Neural cell (in vitro differentiated cells): ENCODE measurements at regions not wholly inside any gene's neighbourhood (a gene's known extent, or its start where the extent isn't known, plus 50 kb on each side); places are given as distances from the start of the nearest gene placed in this dataset.

ENCODE experiments used
- CTCF ChIP-seq: fragments of 450-650 bp; IDR thresholded peaks from 2 replicates; pipeline ENCODE4 v1.5.1; 2014; ENCODE audit warnings: antibody characterized with exemption, mild to moderate bottlenecking, moderate library complexity; ENCODE audit not compliant: poor library complexity, severe bottlenecking
- POLR2AphosphoS5 ChIP-seq: IDR thresholded peaks from 2 replicates; pipeline ENCODE4 v1.6.1; 2012
- REST ChIP-seq: IDR thresholded peaks from 2 replicates; pipeline ENCODE4 v1.6.1; 2012; ENCODE audit warnings: borderline replicate concordance

DNA sequence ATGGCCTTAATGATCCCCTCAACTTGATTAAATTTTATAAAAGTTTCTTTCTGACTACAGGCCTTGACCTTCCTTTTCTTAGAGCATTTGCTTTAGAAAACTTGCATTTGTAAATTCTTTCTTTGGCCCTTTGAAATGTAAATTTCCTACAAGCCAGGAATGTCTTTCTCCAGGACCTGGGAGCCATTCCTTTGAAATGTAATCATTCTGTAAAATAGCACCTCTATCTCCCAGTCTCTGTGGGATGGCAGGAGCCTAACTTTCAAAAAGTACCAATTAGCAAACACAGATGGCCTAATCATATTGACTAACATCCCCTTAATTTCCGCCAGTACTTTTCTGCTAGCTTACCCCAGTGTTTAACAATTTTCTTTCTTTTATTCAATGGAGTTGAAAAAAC is 1394.2 kb upstream of the ATXN8OS start:
- no peak for TF ChIP-seq CTCF
- TF ChIP-seq POLR2AphosphoS5, result no peak
- TF ChIP-seq REST, result no peak
